Kidney capillary endothelial cell (primary cell): ENCODE measurements at regions not wholly inside any gene's neighbourhood (a gene's known extent, or its start where the extent isn't known, plus 50 kb on each side); places are given as distances from the start of the nearest gene placed in this dataset.

Source experiments
- DNase-seq: peaks from one replicate; pipeline ENCODE4 v3.0.0-alpha.2; 2018; ENCODE audit warnings: low spot score

GRCh38 chr2:8540552-8541055 is 141.3 kb upstream of the ID2 start:
- DNase-seq: no peak

DNA sequence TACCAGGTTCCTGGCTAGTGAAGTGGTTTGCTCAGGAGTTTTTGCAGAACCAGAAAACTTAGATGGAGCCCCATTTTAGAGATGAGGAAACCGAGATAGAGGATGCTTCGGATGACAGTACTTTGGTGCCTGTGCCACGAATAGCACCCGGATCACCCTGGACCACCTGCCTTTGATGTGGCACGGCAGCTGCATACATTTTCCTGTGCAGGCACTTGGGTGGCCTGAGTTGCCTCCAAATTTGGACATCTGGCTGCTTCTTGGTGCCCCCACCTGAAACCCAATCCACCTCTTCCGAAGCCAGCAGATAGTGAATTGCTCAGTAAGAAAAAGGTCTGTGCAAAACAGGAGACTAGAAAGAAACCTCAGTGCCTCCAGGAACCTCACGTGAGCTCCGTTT is 140.6 kb upstream of the ID2 start:
- DNase-seq: no peak

DNA sequence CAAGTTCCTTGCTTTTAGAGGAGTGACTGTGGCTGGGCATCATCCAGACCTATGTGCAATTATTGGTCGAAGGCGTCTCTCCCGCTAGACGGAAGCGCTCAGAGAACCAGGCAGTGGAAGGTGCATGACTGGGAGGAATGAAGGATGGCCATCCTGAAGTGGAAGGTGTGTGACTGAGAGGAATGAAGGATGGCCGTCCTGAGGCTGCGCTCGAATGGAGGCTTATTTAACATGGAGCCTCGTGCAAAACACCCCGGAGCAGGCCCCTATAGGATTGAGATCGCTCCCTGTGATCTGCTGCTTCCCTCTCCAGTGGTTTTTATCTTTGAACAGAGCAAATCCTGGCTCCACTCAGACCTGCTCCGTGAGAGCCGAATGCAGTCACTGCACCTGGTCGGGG is 140.2 kb upstream of the ID2 start:
- DNase-seq: no peak

DNA sequence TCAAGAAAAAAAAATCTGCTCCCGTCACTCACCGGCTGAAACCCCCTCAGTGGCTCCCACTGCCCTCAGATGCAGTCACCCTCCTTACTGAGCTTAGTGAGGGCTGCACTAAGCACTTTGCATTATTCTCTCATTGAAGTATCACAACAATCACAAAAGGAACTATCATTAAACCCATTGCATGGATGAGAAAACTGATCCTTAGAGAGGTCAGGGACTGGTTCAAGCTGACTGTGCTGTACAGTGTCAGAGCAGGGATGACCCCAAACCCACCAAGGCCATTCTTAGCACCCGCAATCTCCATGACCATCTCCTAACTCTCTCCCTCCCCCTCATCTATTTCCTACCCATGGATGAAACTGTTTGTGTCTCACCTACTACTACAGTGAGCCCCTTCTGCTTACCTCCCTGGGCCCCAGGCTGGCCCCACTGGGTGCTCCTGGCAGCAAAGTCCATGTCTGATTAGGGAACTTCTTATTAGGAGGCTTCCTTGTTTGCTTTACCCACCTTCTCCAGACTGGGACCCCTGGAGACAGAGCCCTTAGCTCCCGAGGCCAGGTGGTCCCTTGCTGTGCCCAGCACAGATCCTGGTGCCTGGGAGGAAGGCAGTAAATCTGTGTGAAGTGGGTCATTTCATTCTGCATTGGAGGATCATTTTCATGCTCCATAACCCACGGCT is 139.3 kb upstream of the ID2 start:
- no peak for DNase-seq

GRCh38 chr2:8543060-8543382 is 138.8 kb upstream of the ID2 start:
- no peak for DNase-seq

DNA sequence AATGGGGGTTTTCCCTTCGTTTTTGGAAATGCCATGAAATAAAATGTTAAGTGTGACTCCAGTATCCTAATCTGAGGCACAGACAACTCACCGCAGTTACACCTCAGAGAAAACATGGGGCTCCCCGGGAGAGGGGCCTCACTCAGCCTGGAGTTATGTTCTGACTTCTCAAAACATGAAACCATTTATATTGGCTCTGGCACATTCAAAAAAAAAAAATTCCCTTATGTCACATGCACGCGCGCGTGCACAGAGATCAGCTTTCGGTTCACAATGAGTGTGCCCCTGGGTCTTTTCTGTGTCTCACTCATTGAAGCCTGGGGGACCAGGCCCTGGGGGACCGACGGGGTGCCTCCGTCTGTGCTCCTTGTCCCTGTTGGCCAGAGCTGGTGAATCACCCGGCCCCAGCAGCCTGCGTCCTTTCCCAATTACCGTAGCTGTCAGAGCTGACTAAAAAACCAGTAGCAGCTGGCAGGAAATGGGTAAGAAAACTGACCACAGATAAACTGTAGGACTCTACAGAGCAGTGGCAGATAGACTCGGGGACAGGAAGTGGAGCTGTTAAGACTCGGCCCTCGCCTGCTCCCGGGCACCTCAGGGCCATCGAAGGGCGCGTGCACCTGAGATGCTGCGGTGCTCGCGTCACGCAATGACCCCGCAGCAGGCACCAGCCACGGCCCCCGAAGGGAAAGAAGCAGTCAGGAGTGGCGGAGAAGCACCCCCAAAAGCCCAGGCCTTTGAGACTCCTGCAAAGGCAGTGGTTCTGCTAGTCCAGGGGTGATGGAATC is 138.3 kb upstream of the ID2 start:
- peak; percentile 65 for DNase-seq

- no peak for DNase-seq
These were observed 137.6 kb upstream of the ID2 start for GRCh38 chr2:8544171-8544785.

- peak; percentile 50 for DNase-seq
These were observed 136.8 kb upstream of the ID2 start for GRCh38 chr2:8544786-8545694.

GRCh38 chr2:8545695-8546611 is 135.9 kb upstream of the ID2 start:
- no peak for DNase-seq

DNA sequence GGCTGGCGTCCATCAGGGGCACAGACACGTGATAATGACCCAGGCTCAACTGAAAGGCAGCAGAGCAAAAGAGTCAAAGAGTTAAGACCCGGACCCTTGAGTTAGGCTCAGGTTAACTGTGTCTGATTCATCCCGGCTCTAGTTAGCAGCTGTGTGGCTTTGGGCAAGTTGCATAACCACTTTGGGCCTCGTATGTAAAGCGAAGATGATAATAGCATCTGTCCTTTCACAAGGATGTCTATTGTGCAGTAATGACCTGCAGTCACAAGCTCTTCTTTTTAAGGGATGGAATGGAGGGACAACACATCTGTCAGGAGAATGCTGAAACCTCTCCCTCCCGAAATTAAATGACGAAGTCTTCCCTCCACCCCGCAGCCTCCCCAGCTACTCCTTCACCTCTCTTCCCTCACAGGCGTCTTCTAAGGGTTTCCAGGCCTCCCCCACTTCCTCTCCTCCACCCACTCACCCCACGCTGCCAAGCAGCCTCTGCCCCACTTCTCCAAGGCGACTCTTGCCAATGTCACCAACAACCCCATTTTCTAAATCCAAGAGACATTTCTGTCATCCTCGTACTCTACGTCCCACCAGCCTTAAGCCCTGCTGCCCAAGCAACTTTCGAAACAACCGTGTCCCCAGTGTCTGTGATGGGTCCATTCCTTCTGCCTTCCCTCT is 135.1 kb upstream of the ID2 start:
- DNase-seq: no peak

GRCh38 chr2:8547284-8548064 is 134.4 kb upstream of the ID2 start:
- no peak for DNase-seq

DNA sequence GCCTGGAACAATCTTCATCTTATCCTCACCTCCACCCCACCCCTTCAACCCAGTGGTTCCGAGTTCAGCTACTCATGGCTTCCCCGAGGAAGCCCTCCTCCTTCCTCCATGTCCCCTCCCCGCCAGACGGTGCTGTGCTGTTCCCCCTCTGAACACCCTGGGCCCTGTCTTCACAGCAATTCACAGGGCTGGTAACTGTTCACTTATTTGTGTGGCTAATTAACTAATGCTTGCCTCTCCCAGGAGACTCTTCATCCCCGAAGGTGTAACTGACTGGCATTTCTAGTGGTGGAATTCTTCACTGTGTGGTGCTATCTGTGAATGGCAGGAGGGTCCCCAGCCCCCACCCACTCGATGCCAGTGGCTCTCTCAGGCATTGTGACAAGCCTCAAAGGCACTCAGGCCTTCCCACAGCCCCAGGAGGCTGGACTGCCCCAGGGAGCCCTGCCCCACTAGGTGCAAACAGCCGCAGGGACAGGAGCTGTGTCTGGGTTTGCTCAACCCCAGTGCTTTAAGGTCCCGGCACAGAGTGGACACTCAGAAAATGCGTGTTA is 133.7 kb upstream of the ID2 start:
- no peak for DNase-seq

GRCh38 chr2:8548619-8549150 is 133.2 kb upstream of the ID2 start:
- no peak for DNase-seq

GRCh38 chr2:8549273-8549922 is 132.5 kb upstream of the ID2 start:
- DNase-seq: no peak

DNA sequence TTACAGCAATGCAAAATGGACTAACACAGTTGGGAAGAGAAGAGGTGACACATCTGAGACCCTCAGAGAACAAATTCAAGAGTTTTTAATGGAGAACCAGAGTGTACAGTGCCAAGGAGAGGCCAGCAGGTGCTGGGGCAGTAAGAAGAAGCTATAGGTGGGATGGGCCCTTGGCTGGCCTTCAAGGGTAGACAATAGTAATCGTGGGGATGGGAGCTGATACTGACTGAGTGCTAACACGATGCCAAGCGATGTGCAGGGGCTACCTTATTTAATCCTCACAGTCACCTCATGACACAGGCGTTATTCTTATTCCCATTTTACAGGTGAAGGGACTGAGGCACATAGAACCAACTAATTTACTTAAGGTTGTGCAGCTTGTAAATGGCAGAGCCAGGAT is 131.9 kb upstream of the ID2 start:
- DNase-seq: no peak

DNA sequence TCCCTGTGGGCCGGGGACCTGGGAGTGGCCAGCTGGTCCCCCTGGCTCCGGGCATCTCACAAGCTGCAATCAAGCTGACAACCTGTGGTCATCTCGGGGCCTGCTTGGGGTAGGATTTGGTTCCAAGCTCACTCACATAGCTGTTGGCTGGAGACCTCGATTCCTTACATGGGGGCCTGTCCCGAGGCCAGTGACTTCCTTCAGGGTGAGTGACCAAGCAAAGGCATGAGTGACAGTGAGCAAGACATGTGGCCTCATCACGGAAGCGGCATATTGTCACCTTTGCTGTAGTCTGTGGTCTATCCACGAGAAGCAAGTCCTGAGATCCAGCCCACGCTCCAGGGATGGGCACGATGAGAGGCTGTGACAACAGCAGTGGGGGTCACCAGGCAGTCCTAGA is 131.4 kb upstream of the ID2 start:
- DNase-seq: no peak

DNA sequence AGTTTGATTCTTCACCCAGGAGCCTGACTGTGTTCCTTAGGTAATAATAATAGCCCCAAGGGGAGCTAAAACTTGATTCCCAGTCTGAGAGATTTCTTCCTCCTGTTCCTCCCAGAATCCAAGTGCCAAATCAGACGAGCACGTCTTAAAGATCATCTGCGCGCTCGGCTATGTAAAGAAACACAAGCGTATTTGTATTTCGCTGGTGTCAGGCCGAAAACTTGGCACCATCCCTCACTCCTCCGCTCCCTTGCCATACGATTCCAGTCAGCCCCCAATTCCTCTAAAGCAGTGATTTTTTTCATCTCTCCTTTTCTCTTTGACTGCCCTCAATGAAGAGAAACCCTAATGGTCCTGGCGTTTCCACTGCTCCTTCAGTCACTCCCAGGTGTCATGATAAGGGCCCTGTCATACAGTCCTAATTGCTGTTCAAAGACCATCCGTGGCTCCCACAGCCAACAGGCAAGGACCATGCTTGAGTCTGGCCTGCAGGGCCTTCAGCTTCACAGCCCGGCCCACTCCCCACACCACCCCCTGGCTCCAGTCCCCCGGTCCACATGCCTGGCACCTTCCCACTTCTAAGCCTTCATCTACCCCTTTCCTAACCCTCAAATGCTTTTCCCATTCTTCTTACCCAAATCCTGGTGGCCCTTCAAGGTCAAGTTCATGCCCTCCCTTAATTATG is 130.8 kb upstream of the ID2 start:
- no peak for DNase-seq

DNA sequence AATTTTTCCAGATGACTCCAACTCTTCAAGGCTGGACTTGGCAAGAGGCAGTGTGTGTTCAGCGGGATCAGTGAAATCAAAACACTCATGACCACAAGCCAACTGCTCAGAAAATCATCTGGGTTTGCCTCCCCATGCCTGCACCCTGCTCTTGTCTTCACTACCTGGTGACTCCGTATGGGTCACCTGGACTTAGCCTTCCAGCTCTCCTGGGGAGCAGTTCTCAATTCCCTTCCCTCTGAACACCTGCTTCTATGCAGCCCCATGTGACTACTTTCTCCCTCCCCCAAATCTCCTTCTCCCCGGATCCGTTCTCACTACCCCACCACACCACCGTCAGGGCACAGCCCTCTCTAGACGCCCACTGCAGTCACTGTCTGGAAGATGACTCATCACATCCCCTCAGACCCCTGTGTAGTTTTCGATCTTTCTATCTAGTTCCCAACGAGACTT is 130.2 kb upstream of the ID2 start:
- no peak for DNase-seq
